ENCODE measurements at regions not wholly inside any gene's neighbourhood (a gene's known extent, or its start where the extent isn't known, plus 50 kb on each side); places are given as distances from the start of the nearest gene placed in this dataset.
A peak's percentile ranks its signal among the peaks of the same experiment; 100 is the strongest.
"Not testable (repeated sequence)": the region's sequence is repeated elsewhere in the genome, so short reads cannot be mapped to it uniquely, and the experiment has no call there.

DNA sequence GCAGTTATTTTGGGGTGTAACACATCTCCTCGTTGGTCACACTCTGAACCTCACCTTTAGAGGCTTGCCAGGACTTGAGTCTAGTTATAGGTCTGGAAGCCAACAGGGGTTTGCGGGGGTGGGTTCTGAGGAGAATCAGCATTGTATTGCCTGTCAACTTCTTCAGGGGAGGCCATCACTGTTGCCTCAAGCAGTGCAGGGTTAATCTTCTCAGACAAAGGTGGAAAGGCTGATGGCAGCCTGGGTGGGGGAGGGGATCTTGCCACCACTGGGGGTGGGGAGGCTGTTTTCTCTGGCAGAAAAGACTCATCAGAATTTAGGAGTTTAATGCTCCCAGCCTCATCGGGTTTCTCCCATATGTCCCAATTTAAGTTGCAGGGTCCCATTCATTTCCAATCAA lies 387.8 kb downstream of the PRR32 start:
- DNase-seq (ENCODE audit: low spot score): peak; percentile 54

DNA sequence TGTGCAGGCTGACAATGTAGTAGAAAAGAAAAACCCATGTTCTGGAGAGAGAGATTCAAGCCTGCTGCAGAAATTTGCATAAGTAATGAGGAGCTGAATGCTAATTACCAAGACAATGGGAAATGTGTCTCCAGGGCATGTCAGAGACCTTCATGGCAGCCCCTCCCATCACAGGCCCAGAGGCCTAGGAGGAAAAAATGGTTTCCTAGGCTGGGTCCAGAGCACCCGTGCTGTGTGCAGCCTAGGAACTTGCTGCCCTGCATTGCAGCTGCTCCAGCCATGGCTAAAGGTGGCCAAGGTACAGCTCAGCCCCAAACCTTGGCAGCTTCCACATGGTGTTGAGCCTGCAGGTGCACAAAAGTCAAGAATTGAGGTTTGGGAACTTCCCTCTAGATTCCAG lies 402.3 kb downstream of the PRR32 start:
- not testable (repeated sequence) for DNase-seq (ENCODE audit: low spot score)

DNA sequence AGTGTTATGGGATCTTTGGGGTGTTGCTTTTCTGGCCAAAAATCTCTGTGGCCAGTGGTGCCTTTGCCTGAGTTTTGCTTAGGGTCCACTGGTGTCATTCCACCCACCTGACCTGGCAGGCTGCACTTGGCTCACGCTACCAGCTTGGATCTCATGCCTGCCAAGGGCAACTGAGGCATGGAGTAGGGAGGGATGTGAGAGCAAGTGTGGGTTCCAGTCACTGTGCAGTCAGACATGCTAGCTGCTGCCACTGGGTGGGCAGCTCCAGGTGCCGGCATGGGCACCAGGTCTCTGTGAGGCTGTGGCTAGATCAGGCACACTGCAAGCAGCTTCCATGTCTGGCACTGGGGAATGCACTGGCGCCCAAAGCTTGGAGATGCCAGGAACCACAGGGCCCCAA lies 424.1 kb downstream of the PRR32 start:
- no peak for DNase-seq (ENCODE audit: low spot score)

DNA sequence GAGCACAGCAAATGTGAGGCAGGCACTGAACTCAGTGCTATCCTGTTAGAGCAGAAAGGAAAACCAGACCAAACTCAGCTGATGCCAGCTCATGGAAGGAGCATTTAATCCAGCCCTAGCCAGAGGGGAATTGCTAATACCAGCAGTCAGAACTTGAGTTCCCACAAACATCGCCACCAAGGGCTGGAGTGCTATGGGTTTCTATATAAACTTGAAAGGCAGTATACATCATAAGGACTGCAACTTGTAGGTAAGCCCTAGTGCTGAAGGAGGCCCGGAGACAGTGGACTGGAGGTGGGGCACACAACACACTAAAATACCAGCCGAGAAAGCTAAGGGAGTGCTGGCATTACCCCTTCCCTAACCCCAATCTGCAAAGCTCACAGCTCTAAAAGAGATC lies 440.2 kb downstream of the PRR32 start:
- no peak for DNase-seq (ENCODE audit: low spot score)

DNA sequence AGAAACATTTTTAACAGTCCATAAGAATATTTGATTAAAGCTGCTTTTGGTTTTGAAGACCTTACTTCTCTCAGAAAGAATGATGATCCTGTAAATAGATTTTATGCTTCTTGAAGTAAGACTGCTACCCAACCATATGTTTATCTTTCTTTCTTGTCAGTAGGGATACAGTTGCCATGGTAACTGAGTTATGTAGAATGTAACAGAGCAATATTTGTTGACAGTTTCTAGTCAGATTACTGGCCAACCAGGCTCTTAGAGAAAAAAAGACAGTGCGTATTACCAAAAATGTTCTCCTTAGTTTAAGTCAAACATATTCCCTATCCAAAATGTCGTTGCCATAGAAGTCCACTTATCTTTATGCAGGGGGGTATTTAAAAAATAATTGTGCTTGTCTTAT lies 456.8 kb downstream of the PRR32 start:
- DNase-seq (ENCODE audit: low spot score): no peak

DNA sequence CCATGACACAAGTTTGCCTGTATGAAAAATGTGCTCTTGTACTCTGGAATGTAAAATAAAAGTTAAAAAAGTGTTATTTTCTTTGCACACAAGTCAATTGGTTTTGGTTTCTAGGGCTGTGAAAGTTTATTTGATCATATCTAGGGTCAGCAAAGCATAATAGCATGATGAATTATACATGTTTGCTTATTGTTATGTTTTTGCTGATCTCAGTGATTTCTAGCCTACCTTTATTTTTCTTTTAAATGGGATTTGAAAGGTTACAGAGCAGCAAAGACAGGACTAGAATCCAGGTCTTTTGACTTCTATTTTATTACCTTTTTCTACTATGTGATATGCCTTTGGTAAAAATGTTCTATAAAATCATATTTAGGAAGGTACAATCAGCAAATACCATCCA lies 481.0 kb downstream of the PRR32 start:
- no peak for DNase-seq (ENCODE audit: low spot score)

DNA sequence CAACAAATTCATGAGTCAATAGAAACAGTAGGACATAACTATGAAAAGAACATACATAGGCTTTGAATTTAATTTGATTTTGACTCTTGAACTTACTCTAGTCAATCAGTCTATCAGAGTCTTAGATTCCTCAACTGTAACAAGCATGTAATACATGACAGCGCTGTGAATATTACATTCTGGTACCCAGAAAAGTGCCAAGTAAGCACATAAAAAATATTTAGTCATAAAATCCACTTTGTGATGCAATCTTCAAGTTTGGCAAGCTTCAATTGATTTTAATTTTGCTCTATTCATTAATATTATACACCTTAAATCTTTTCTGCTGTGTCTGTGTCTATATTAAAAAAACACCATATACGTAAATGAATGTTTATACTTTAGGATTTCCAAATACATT lies 483.3 kb downstream of the PRR32 start:
- no peak for DNase-seq (ENCODE audit: low spot score)

DNA sequence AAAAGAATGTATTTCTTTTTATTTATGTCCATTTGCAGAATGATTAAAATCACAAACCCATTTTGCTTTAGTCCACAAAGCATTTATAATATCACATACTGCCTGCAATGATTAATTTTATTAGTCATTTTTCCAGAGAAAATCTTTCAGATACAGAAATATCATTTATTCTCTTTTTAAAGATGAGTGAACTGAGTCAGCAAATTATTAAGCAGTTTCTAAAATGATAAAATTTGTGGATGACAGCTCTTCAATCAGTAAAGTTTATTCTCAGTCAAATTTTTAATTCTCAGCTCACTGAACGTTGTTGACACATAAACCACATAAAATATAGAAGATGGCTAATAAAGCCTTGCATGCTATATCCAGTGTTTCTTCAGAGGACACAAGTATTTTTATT lies 485.5 kb downstream of the PRR32 start:
- no peak for DNase-seq (ENCODE audit: low spot score)

DNA sequence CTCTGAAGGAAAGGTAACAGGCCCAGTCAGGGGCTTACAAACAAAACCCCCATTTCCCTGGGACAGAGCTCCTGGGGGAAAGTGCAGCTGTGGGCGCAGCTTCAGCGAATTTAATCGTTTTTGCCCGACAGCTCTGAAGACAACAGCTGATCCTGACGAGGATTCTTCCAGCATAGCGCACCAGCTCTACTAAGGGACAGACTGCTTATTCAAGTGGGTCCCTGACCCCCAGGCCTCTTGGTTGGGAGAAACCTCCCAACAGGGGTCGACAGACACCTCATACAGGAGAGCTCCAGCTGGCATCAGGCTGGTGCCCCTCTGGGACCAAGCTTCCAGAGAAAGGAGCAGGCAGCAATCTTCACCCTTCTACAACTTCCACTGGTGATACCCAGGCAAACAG lies 486.7 kb downstream of the PRR32 start:
- no peak for DNase-seq (ENCODE audit: low spot score)

DNA sequence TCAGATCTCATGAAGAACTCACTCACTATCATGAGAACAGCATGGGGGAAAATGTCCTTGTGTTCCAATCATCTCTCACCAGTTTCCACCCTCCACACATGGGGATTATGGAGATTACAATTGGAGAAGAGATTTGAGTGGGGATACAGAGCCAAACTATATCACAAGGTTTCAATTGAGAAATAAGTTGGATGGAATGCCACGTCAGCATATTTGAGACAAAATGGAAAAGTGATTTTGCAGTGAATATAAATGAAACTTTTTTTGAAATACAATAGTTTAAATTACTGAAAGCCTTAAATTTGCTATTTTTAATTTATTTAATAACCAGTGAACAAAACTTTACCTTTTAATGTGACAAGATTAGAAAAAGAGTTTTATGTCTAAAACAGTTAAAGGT lies 494.1 kb downstream of the PRR32 start:
- DNase-seq (ENCODE audit: low spot score): no peak

DNA sequence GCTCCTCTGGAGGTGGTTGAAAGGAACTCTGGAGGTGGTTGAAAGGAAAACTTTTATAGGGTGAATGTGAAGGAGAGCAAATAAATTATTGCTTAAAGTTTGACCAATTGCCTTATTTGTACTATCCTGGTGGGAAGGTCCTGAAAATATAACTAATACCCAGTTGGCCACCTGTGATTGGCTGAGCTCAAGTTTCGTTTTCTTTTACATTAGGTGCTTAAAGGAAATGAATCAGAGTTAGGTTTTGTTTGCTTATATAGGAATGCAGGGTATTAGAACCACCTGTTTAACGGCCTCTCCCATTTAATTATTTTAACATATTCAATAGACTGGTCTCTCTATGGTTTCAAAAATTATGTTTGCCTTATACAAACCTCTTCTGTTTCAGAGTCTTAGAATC lies 497.6 kb downstream of the PRR32 start:
- DNase-seq (ENCODE audit: low spot score): no peak

DNA sequence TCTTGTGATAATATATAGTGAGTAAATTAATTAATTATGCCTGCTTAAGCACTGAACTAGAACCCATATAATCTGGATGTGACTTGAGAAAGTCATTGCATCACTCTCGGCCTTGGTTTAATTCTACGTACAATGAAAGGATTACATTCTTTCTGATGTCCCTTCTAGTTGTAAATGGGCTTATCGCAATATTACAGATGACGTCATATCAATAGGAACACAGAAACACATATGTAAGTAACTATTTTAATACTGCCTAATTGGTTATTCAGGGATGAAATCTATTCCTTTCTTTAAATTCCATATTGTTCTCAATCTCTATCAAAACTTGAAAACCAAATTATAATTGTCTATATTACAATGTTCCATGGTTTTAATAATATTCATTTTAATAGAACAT lies 504.6 kb downstream of the PRR32 start:
- no peak for DNase-seq (ENCODE audit: low spot score)
